ENCODE measurements at regions not wholly inside any gene's neighbourhood (a gene's known extent, or its start where the extent isn't known, plus 50 kb on each side); places are given as distances from the start of the nearest gene placed in this dataset.

GRCh38 chr4:1459722-1460511 lies 53.7 kb upstream of the NKX1-1 start:
- DNase-seq = no peak

GRCh38 chr4:1459081-1459721 lies 53.0 kb upstream of the NKX1-1 start:
- no peak for DNase-seq

GRCh38 chr4:1458581-1458980 lies 52.3 kb upstream of the NKX1-1 start:
- no peak for DNase-seq

Data from DMS53 (cell line).